Stromal cell of bone marrow (primary cell): ENCODE measurements at regions not wholly inside any gene's neighbourhood (a gene's known extent, or its start where the extent isn't known, plus 50 kb on each side); places are given as distances from the start of the nearest gene placed in this dataset.

Experiments used
- DNase-seq: peaks from one replicate; pipeline ENCODE4 v3.0.0-alpha.2; 2012; ENCODE audit warnings: low read depth

- no peak for DNase-seq
Observed at GRCh38 chr5:72619251-72619650, 112.0 kb upstream of the ZNF366 start.

- no peak for DNase-seq
Observed at GRCh38 chr5:72618708-72619107, 111.5 kb upstream of the ZNF366 start.

- DNase-seq, result no peak
Observed at GRCh38 chr5:72615061-72615460, 107.9 kb upstream of the ZNF366 start.

- no peak for DNase-seq
Observed at GRCh38 chr5:72613515-72613914, 106.3 kb upstream of the ZNF366 start.

GRCh38 chr5:72612810-72613209, 105.6 kb upstream of the ZNF366 start:
- DNase-seq, result no peak

- peak; percentile 72 for DNase-seq
Observed at GRCh38 chr5:72611118-72611730, 104.0 kb upstream of the ZNF366 start.

GRCh38 chr5:72608926-72609325, 101.7 kb upstream of the ZNF366 start:
- DNase-seq, result no peak

- no peak for DNase-seq
Observed at GRCh38 chr5:72608297-72608696, 101.1 kb upstream of the ZNF366 start.

- no peak for DNase-seq
Observed at GRCh38 chr5:72607381-72607780, 100.2 kb upstream of the ZNF366 start.

GRCh38 chr5:72606525-72606924, 99.3 kb upstream of the ZNF366 start:
- no peak for DNase-seq

GRCh38 chr5:72605632-72606031, 98.4 kb upstream of the ZNF366 start:
- no peak for DNase-seq

GRCh38 chr5:72604798-72605154, 97.6 kb upstream of the ZNF366 start:
- DNase-seq, result no peak

GRCh38 chr5:72604111-72604797, 97.0 kb upstream of the ZNF366 start:
- no peak for DNase-seq

- no peak for DNase-seq
Observed at GRCh38 chr5:72602696-72603685, 95.8 kb upstream of the ZNF366 start.

GRCh38 chr5:72601861-72602260, 94.7 kb upstream of the ZNF366 start:
- DNase-seq, result no peak

GRCh38 chr5:72600391-72600981, 93.3 kb upstream of the ZNF366 start:
- peak; percentile 95 for DNase-seq

GRCh38 chr5:72599519-72600370, 92.5 kb upstream of the ZNF366 start:
- DNase-seq, result no peak

- DNase-seq, result no peak
Observed at GRCh38 chr5:72599065-72599433, 91.8 kb upstream of the ZNF366 start.

- no peak for DNase-seq
Observed at GRCh38 chr5:72598401-72599064, 91.3 kb upstream of the ZNF366 start.

GRCh38 chr5:72597456-72597948, 90.3 kb upstream of the ZNF366 start:
- peak; percentile 65 for DNase-seq

GRCh38 chr5:72596956-72597355, 89.7 kb upstream of the ZNF366 start:
- no peak for DNase-seq
